K562 (cell line): ENCODE measurements at regions not wholly inside any gene's neighbourhood (a gene's known extent, or its start where the extent isn't known, plus 50 kb on each side); places are given as distances from the start of the nearest gene placed in this dataset.
A peak's percentile ranks its signal among the peaks of the same experiment; 100 is the strongest.

Experiments used
- ATAC-seq: fragments of 200-7000 bp; cut with Tn5 transposase; 3 replicates; pipeline ENCODE4 v1.9.1; 2020; ENCODE audit warnings: moderate library complexity
- BruUV-seq: library from RNA; stranded (reverse); fragments of 400-500 nt; replicated peaks from 2 replicates; lab custom pipeline; 2021; lab: Mats Ljungman, UMichigan
- CTCF ChIA-PET: fragments of 300-600 bp; formaldehyde crosslinking; extraction: SDS; loops from one replicate; lab custom pipeline; 2021; ENCODE audit warnings: low intra/inter-chr PET ratio; lab: Yijun Ruan, JAX
- POLR2A ChIA-PET: fragments of 300-600, 350-650 bp; sonication (Branson Sonifier 250); formaldehyde crosslinking; extraction: SDS; loops from one replicate; lab custom pipeline; 2021; ENCODE audit warnings: antibody characterized with exemption, inconsistent platforms; lab: Yijun Ruan, JAX
- DNase-seq, 4 experiments: peaks; one replicate each; pipeline versions ENCODE4 v3.0.0 to v3.0.0-alpha.2; 2011 to 2018; ENCODE audit warnings: low spot score in 3 of 4, mixed read lengths in 3 of 4; ENCODE audit errors: extremely low read depth in 1 of 4
- FAIRE-seq: peaks from 2 replicates; lab custom pipeline; 2011; peaks lifted over from hg19 to GRCh38; lab: Jason Lieb, UNC
- H2AFZ ChIP-seq: 2 replicates; pipeline ENCODE4 v1.6.0; 2011; ENCODE audit warnings: low read depth, low read length, control low read depth, inconsistent platforms
- H3K27ac ChIP-seq: fragments of 200-600 bp; 3 replicates; pipeline ENCODE4 v1.8.0; 2011; ENCODE audit warnings: low read depth, mild to moderate bottlenecking, control low read depth, inconsistent platforms, low read length, moderate library complexity, mixed read lengths; ENCODE audit errors: extremely low read depth
- H3K27me3 ChIP-seq, 2 experiments: fragments of 300-600 bp in 1 of 2; 2 replicates in 1 of 2; 3 replicates in 1 of 2; pipeline versions ENCODE4 v1.6.0 to v1.8.0; 2011; ENCODE audit warnings: inconsistent platforms in 2 of 2, low read length in 2 of 2, mild to moderate bottlenecking in 1 of 2, mixed read lengths in 1 of 2, moderate library complexity in 1 of 2; ENCODE audit not compliant: control insufficient read depth in 2 of 2, insufficient read depth in 2 of 2
- H3K36me3 ChIP-seq: fragments of 300-600 bp; 3 replicates; pipeline ENCODE4 v1.8.0; 2011; ENCODE audit warnings: mild to moderate bottlenecking, low read length, inconsistent platforms; ENCODE audit not compliant: control insufficient read depth, insufficient read depth
- H3K4me1 ChIP-seq, 2 experiments: fragments of 200-600 bp in 1 of 2; replicated peaks in 1 of 2; 2 replicates in 1 of 2; 3 replicates in 1 of 2; pipeline versions ENCODE4 v1.5.1 to v1.8.0; 2011; ENCODE audit warnings: inconsistent platforms in 2 of 2, low read length in 2 of 2, mild to moderate bottlenecking in 1 of 2, mixed read lengths in 1 of 2, moderate library complexity in 1 of 2; ENCODE audit not compliant: control insufficient read depth in 2 of 2, insufficient read depth in 2 of 2
- H3K4me2 ChIP-seq: 2 replicates; pipeline ENCODE4 v1.6.1; 2011; ENCODE audit warnings: low read length, control low read depth, inconsistent platforms, mixed read lengths; ENCODE audit not compliant: insufficient read depth
- H3K4me3 ChIP-seq: fragments of 200-600 bp; sonication (generic), shearing (Covaris generic); 2 replicates; pipeline ENCODE4 v1.5.1; 2016; ENCODE audit warnings: control low read depth, inconsistent platforms
- H3K79me2 ChIP-seq: fragments of 200-600 bp; 3 replicates; pipeline ENCODE4 v1.8.0; 2011; ENCODE audit warnings: low read length, inconsistent platforms; ENCODE audit not compliant: control insufficient read depth, insufficient read depth
- H3K9ac ChIP-seq, 2 experiments: 2 replicates each; pipeline versions ENCODE4 v1.6.0 to v1.6.1; 2011; ENCODE audit warnings: low read depth in 2 of 2, low read length in 2 of 2, control low read depth in 1 of 2, inconsistent platforms in 1 of 2, mild to moderate bottlenecking in 1 of 2, mixed read lengths in 1 of 2; ENCODE audit not compliant: insufficient read depth in 1 of 2
- H3K9me1 ChIP-seq: one replicate; pipeline ENCODE4 v1.6.0; 2011; ENCODE audit warnings: inconsistent platforms, mild to moderate bottlenecking, low read length, moderate library complexity; ENCODE audit not compliant: control insufficient read depth, insufficient read depth
- H3K9me3 ChIP-seq: replicated peaks from 2 replicates; pipeline ENCODE4 v1.5.1; 2011; ENCODE audit warnings: low read depth, low read length, inconsistent platforms; ENCODE audit not compliant: control insufficient read depth, insufficient read depth
- H4K20me1 ChIP-seq: replicated peaks from 2 replicates; pipeline ENCODE4 v1.6.1; 2011; ENCODE audit warnings: low read length, inconsistent platforms, mixed read lengths; ENCODE audit not compliant: control insufficient read depth, insufficient read depth
- ARID1B ChIP-seq: fragments of 450-650 bp; IDR thresholded peaks from 2 replicates; pipeline ENCODE4 v1.6.1; 2016; ENCODE audit warnings: antibody characterized with exemption, mild to moderate bottlenecking, inconsistent platforms
- ARNT ChIP-seq, 2 experiments: fragments of 450-650 bp; IDR thresholded peaks; 2 replicates each; pipeline ENCODE4 v1.6.1; 2016; ENCODE audit warnings: mild to moderate bottlenecking in 1 of 2
- JUN ChIP-seq, 2 experiments: sonication (generic) in 1 of 2; formaldehyde crosslinking in 1 of 2; IDR thresholded peaks; 2 replicates each; pipeline versions ENCODE4 v1.6.1 to v1.8.0; 2012 to 2022; ENCODE audit warnings: borderline replicate concordance in 2 of 2, mild to moderate bottlenecking in 2 of 2, improper control_type of control experiment in 1 of 2, low read depth in 1 of 2, low read length in 1 of 2, missing genetic modification reagents in 1 of 2
- NFATC3 ChIP-seq: fragments of 450-650 bp; IDR thresholded peaks from 2 replicates; pipeline ENCODE4 v1.6.1; 2017; ENCODE audit warnings: mild to moderate bottlenecking
- NFIX ChIP-seq: fragments of 250-450 bp; sonication (Bioruptor Pico); IDR thresholded peaks from 2 replicates; pipeline ENCODE4 v1.4.0; 2020; ENCODE audit warnings: low read depth, mild to moderate bottlenecking, moderate library complexity
- RBBP5 ChIP-seq: fragments of 200-600 bp; sonication (generic); IDR thresholded peaks from 2 replicates; pipeline ENCODE4 v1.6.1; 2012; ENCODE audit warnings: borderline replicate concordance, mild to moderate bottlenecking, low read length, control low read depth, inconsistent platforms; ENCODE audit not compliant: insufficient read depth, poor library complexity, severe bottlenecking
- REST ChIP-seq, 2 experiments: fragments of 450-650 bp; formaldehyde crosslinking in 1 of 2; IDR thresholded peaks; 2 replicates each; pipeline versions ENCODE4 v1.4.0 to v1.6.1; 2014 to 2020; ENCODE audit warnings: mild to moderate bottlenecking in 2 of 2, borderline replicate concordance in 1 of 2, low read depth in 1 of 2
- ZHX1 ChIP-seq: fragments of 150-350 bp; conservative IDR thresholded peaks from 2 replicates; pipeline ENCODE4 v1.6.1; 2014; ENCODE audit warnings: low read length
- ZNF143 ChIP-seq: sonication (generic); formaldehyde crosslinking; IDR thresholded peaks from 2 replicates; pipeline ENCODE4 v1.9.0; 2022; ENCODE audit warnings: mild to moderate bottlenecking, missing genetic modification reagents
- WGBS: fragments of 100-300 bp; shearing (Covaris generic); methylation state at CpG from one replicate; pipeline ENCODE4 v1.1.6; 2016; ENCODE audit warnings: low coverage, mixed read lengths; ENCODE audit not compliant: insufficient coverage; ENCODE audit errors: missing lambda C conversion rate; 5-methylcytosine and 5-hydroxymethylcytosine counted together
- in situ Hi-C: fragments of 300-500 bp; cut with MboI; formaldehyde crosslinking; loops from 4 replicates; pipeline ENCODE4 v1.15.0; 2018; ENCODE audit warnings: inconsistent platforms, mixed read lengths
- intact Hi-C: fragments of 100-400 bp; cut with micrococcal nuclease; formaldehyde crosslinking; loops from 2 replicates; pipeline ENCODE4 v1.14.2; 2022

- Histone ChIP-seq H4K20me1 (no peaks in the 10 kb centered on the region), H3K9me1 (peaks cover 5% of the 10 kb centered on the region), H3K9me3 (no peaks in the 10 kb centered on the region), H3K27ac (peak overlapping the region; percentile 91), H3K27me3 (no peaks in the 10 kb centered on the region), H2AFZ (peak overlapping the region; percentile 95), H3K4me2 (peak overlapping the region; percentile 65), H3K9ac (peak overlapping the region; percentile 57 to 88), H3K79me2 (no peaks in the 10 kb centered on the region), H3K4me3 (no peak overlapping the region), H3K4me1 (peaks cover 72 to 74% of the 10 kb centered on the region in 2 experiments), H3K36me3 (no peaks in the 10 kb centered on the region)
- WGBS, result 3% methylated on average over 9 of the region's 10 CpGs
- DNase-seq, result peak; percentile 56 to 86 (median 72)
- FAIRE-seq, result peak; percentile 67
- intact Hi-C loops, result loop anchor here (1.0 kb wide), 1 partner anchor 299 kb away; the partner anchor contains the start of gene ZFP36L2
- POLR2A ChIA-PET, result interaction anchor here (0.8 to 2.6 kb wide), 4 partner anchors 10 to 294 kb away, joined by 3 to 11 read pairs (median 4); no protein-coding TSS in a partner anchor
- BruUV-seq, result TSS peak; percentile 94
- peak; percentile 67 for ATAC-seq
- in situ Hi-C loops, result no loop called here
- CTCF ChIA-PET, result interaction anchor here (0.6 to 2.6 kb wide), 2 partner anchors 68 to 514 kb away, joined by 3 to 8 read pairs; no protein-coding TSS in a partner anchor
- TF ChIP-seq ZHX1 (no peak), NFIX (CRISPR knock-in tag) (no peak), JUN (IDR thresholded peaks at IDR 0.05; ENCODE audit: borderline replicate concordance, low read depth, low read length) (peak; percentile 15; the same call in 1 of the 2 replicates), JUN (CRISPR knock-in tag; IDR thresholded peaks at IDR 0.05; ENCODE audit: borderline replicate concordance) (no peak), ZNF143 (CRISPR knock-in tag) (no peak), NFATC3 (no peak), ARID1B (peak; percentile 83), RBBP5 (peak; percentile 45), REST (IDR thresholded peaks at IDR 0.05; ENCODE audit: borderline replicate concordance) (no peak), REST (CRISPR knock-in tag; IDR thresholded peaks at IDR 0.05; ENCODE audit: low read depth) (no peak), ARNT (IDR thresholded peaks at IDR 0.05) (no peak; a peak in 1 of 4 replicates)
These were observed 135.2 kb upstream of the HAAO start for GRCh38 chr2:42927334-42928160.
